ENCODE measurements at regions not wholly inside any gene's neighbourhood (a gene's known extent, or its start where the extent isn't known, plus 50 kb on each side); places are given as distances from the start of the nearest gene placed in this dataset.

- H3F3A ChIP-seq (ENCODE audit: insufficient read depth): no peaks in the 10 kb centered on the region
- H3K4me2 ChIP-seq (ENCODE audit: unreplicated experiment): no peak overlapping the region
- no peaks in the 10 kb centered on the region for H3K79me2 ChIP-seq (ENCODE audit: insufficient read depth)
- H4K20me1 ChIP-seq (ENCODE audit: insufficient read depth): no peaks in the 10 kb centered on the region
- in situ Hi-C loops (cut with MboI): no loop called here
- no peak overlapping the region for H3K4me3 ChIP-seq
- no peak for DNase-seq
- H3K4me1 ChIP-seq (ENCODE audit: insufficient read depth): no peaks in the 10 kb centered on the region
- H2AFZ ChIP-seq: no peak overlapping the region
- TF ChIP-seq EZH2 (IDR thresholded peaks at IDR 0.05; ENCODE audit: insufficient read depth, poor library complexity, severe bottlenecking): no peak
- TF ChIP-seq EZH2phosphoT487 (IDR thresholded peaks at IDR 0.05; ENCODE audit: insufficient read depth, low read depth): no peak
- no peaks in the 10 kb centered on the region for H3K9me3 ChIP-seq (ENCODE audit: low read depth)
- no peaks in the 10 kb centered on the region for H3K9me2 ChIP-seq (ENCODE audit: insufficient read depth)
- no peak overlapping the region for H3K9ac ChIP-seq
- 35% methylated on average over 2 of the region's 2 CpGs for WGBS, 2 experiments (ENCODE audit: low coverage in 1 of 2, low lambda C conversion rate in 2 of 2, missing lambda C conversion rate in 2 of 2)
- H3K27me3 ChIP-seq (replicated peaks; ENCODE audit: insufficient read depth): no peaks in the 10 kb centered on the region
- no peak overlapping the region for H3K27ac ChIP-seq
- no peaks in the 10 kb centered on the region for H3K36me3 ChIP-seq (ENCODE audit: low read depth)
These were observed 206.8 kb upstream of the ESRRG start for GRCh38 chr1:216929870-216930582.

GRCh38 chr1:216927633-216928032 lies 204.4 kb upstream of the ESRRG start:
- Histone ChIP-seq H3K9ac (no peak overlapping the region), H3K79me2 (ENCODE audit: insufficient read depth) (no peaks in the 10 kb centered on the region), H3K9me2 (ENCODE audit: insufficient read depth) (no peaks in the 10 kb centered on the region), H3F3A (ENCODE audit: insufficient read depth) (no peaks in the 10 kb centered on the region), H3K4me3 (no peak overlapping the region), H3K4me1 (ENCODE audit: insufficient read depth) (no peaks in the 10 kb centered on the region), H3K27me3 (replicated peaks; ENCODE audit: insufficient read depth) (no peaks in the 10 kb centered on the region), H4K20me1 (ENCODE audit: insufficient read depth) (no peaks in the 10 kb centered on the region), H2AFZ (no peak overlapping the region), H3K9me3 (ENCODE audit: low read depth) (no peaks in the 10 kb centered on the region), H3K36me3 (ENCODE audit: low read depth) (no peaks in the 10 kb centered on the region), H3K4me2 (ENCODE audit: unreplicated experiment) (no peak overlapping the region), H3K27ac (no peak overlapping the region)
- DNase-seq: no peak
- 51 to 55% methylated on average over 6 of the region's 6 CpGs for WGBS, 2 experiments (ENCODE audit: low coverage in 1 of 2, low lambda C conversion rate in 2 of 2, missing lambda C conversion rate in 2 of 2)
- TF ChIP-seq EZH2phosphoT487 (IDR thresholded peaks at IDR 0.05; ENCODE audit: insufficient read depth, low read depth) (no peak), EZH2 (IDR thresholded peaks at IDR 0.05; ENCODE audit: insufficient read depth, poor library complexity, severe bottlenecking) (no peak)
- in situ Hi-C loops (cut with MboI): no loop called here

GRCh38 chr1:216926720-216927510 lies 203.7 kb upstream of the ESRRG start:
- TF ChIP-seq EZH2 (IDR thresholded peaks at IDR 0.05; ENCODE audit: insufficient read depth, poor library complexity, severe bottlenecking): no peak
- TF ChIP-seq EZH2phosphoT487 (IDR thresholded peaks at IDR 0.05; ENCODE audit: insufficient read depth, low read depth): no peak
- DNase-seq: no peak

GRCh38 chr1:216925962-216926625 lies 202.9 kb upstream of the ESRRG start:
- H3K27me3 ChIP-seq (replicated peaks; ENCODE audit: insufficient read depth): no peaks in the 10 kb centered on the region
- DNase-seq: no peak
- H4K20me1 ChIP-seq (ENCODE audit: insufficient read depth): no peaks in the 10 kb centered on the region
- H3K4me1 ChIP-seq (ENCODE audit: insufficient read depth): no peaks in the 10 kb centered on the region
- in situ Hi-C loops (cut with MboI): no loop called here
- TF ChIP-seq EZH2phosphoT487 (IDR thresholded peaks at IDR 0.05; ENCODE audit: insufficient read depth, low read depth) (no peak), EZH2 (IDR thresholded peaks at IDR 0.05; ENCODE audit: insufficient read depth, poor library complexity, severe bottlenecking) (no peak)
- no peaks in the 10 kb centered on the region for H3K9me3 ChIP-seq (ENCODE audit: low read depth)
- no peaks in the 10 kb centered on the region for H3F3A ChIP-seq (ENCODE audit: insufficient read depth)
- H3K9me2 ChIP-seq (ENCODE audit: insufficient read depth): no peaks in the 10 kb centered on the region
- no peak overlapping the region for H3K9ac ChIP-seq
- H3K4me2 ChIP-seq (ENCODE audit: unreplicated experiment): no peak overlapping the region
- no peak overlapping the region for H2AFZ ChIP-seq
- no peak overlapping the region for H3K4me3 ChIP-seq
- 18 to 27% methylated on average over 7 of the region's 7 CpGs for WGBS, 2 experiments (ENCODE audit: low coverage in 1 of 2, low lambda C conversion rate in 2 of 2, missing lambda C conversion rate in 2 of 2)
- H3K36me3 ChIP-seq (ENCODE audit: low read depth): no peaks in the 10 kb centered on the region
- H3K27ac ChIP-seq: no peak overlapping the region
- H3K79me2 ChIP-seq (ENCODE audit: insufficient read depth): no peaks in the 10 kb centered on the region

More at GRCh38 chr1:216926720-216927510, 203.7 kb upstream of the ESRRG start:
- no peaks in the 10 kb centered on the region for H3K9me2 ChIP-seq (ENCODE audit: insufficient read depth)
- H3K79me2 ChIP-seq (ENCODE audit: insufficient read depth): no peaks in the 10 kb centered on the region
- no peaks in the 10 kb centered on the region for H3K36me3 ChIP-seq (ENCODE audit: low read depth)
- H3K9ac ChIP-seq: no peak overlapping the region
- in situ Hi-C loops (cut with MboI): no loop called here
- H3K27ac ChIP-seq: no peak overlapping the region
- no peaks in the 10 kb centered on the region for H3K9me3 ChIP-seq (ENCODE audit: low read depth)
- H3K4me1 ChIP-seq (ENCODE audit: insufficient read depth): no peaks in the 10 kb centered on the region
- no peak overlapping the region for H2AFZ ChIP-seq
- H3K4me3 ChIP-seq: no peak overlapping the region
- H3K4me2 ChIP-seq (ENCODE audit: unreplicated experiment): no peak overlapping the region
- no peaks in the 10 kb centered on the region for H3K27me3 ChIP-seq (replicated peaks; ENCODE audit: insufficient read depth)
- H3F3A ChIP-seq (ENCODE audit: insufficient read depth): no peaks in the 10 kb centered on the region
- H4K20me1 ChIP-seq (ENCODE audit: insufficient read depth): no peaks in the 10 kb centered on the region
- WGBS, 2 experiments (ENCODE audit: low coverage in 1 of 2, low lambda C conversion rate in 2 of 2, missing lambda C conversion rate in 2 of 2): 13 to 16% methylated on average over 11 of the region's 11 CpGs

All from GM23248 (cell line).